ENCODE measurements at regions not wholly inside any gene's neighbourhood (a gene's known extent, or its start where the extent isn't known, plus 50 kb on each side); places are given as distances from the start of the nearest gene placed in this dataset.

GRCh38 chr2:22879009-22879863 is 505.7 kb upstream of the KLHL29 start:
- H3K36me3 ChIP-seq (ENCODE audit: insufficient read depth, low read length), result no peaks in the 10 kb centered on the region
- no peak overlapping the region for H3K27ac ChIP-seq (ENCODE audit: low read depth, low read length)
- no peak overlapping the region for H3K4me3 ChIP-seq (ENCODE audit: low read depth in 1 of 2, low read length in 2 of 2)
- no peak overlapping the region for H3K9ac ChIP-seq (ENCODE audit: low read length)
- no peaks in the 10 kb centered on the region for H3K27me3 ChIP-seq (ENCODE audit: control insufficient read depth in 1 of 2, insufficient read depth in 2 of 2, low read length in 2 of 2)
- H3K9me3 ChIP-seq (ENCODE audit: low read length), result no peaks in the 10 kb centered on the region
- peaks cover 6% of the 10 kb centered on the region for H3K4me1 ChIP-seq (ENCODE audit: insufficient read depth, low read length)

DNA sequence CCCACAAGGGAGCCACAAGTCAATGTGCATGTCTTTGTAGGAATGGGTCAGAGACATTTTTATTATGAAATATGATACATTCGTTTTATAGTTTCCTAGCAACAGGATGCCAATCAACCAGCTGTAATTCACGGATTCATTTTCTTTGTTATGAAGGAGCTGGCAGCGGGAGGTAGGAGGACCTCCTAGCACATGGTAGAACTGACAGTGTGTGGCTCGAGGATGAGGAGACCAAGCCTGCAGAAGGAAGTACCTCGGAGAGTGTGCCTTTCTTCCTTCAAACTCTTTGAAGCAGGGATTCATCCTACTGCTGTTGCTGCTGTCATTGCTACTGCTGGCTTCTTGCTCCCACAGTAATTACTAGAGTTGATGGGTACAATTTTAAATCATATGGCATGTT is 504.8 kb upstream of the KLHL29 start:
- Histone ChIP-seq H3K4me1 (ENCODE audit: insufficient read depth, low read length) (peaks cover 6% of the 10 kb centered on the region), H3K27me3 (ENCODE audit: control insufficient read depth in 1 of 2, insufficient read depth in 2 of 2, low read length in 2 of 2) (no peaks in the 10 kb centered on the region), H3K9me3 (ENCODE audit: low read length) (no peaks in the 10 kb centered on the region), H3K36me3 (ENCODE audit: insufficient read depth, low read length) (no peaks in the 10 kb centered on the region), H3K4me3 (ENCODE audit: low read depth in 1 of 2, low read length in 2 of 2) (no peak overlapping the region), H3K9ac (ENCODE audit: low read length) (no peak overlapping the region), H3K27ac (ENCODE audit: low read depth, low read length) (no peak overlapping the region)

GRCh38 chr2:22882011-22882410 is 503.0 kb upstream of the KLHL29 start:
- peaks cover 6% of the 10 kb centered on the region for H3K4me1 ChIP-seq (ENCODE audit: insufficient read depth, low read length)
- no peak overlapping the region for H3K27ac ChIP-seq (ENCODE audit: low read depth, low read length)
- H3K9ac ChIP-seq (ENCODE audit: low read length), result no peak overlapping the region
- no peaks in the 10 kb centered on the region for H3K36me3 ChIP-seq (ENCODE audit: insufficient read depth, low read length)
- no peak overlapping the region for H3K4me3 ChIP-seq (ENCODE audit: low read depth in 1 of 2, low read length in 2 of 2)
- no peaks in the 10 kb centered on the region for H3K27me3 ChIP-seq (ENCODE audit: control insufficient read depth in 1 of 2, insufficient read depth in 2 of 2, low read length in 2 of 2)
- H3K9me3 ChIP-seq (ENCODE audit: low read length), result no peaks in the 10 kb centered on the region

GRCh38 chr2:22882643-22883042 is 502.3 kb upstream of the KLHL29 start:
- no peak overlapping the region for H3K9ac ChIP-seq (ENCODE audit: low read length)
- H3K9me3 ChIP-seq (ENCODE audit: low read length), result no peaks in the 10 kb centered on the region
- peaks cover 6% of the 10 kb centered on the region for H3K4me1 ChIP-seq (ENCODE audit: insufficient read depth, low read length)
- H3K4me3 ChIP-seq (ENCODE audit: low read depth in 1 of 2, low read length in 2 of 2), result no peak overlapping the region
- H3K36me3 ChIP-seq (ENCODE audit: insufficient read depth, low read length), result no peaks in the 10 kb centered on the region
- no peak overlapping the region for H3K27ac ChIP-seq (ENCODE audit: low read depth, low read length)
- no peaks in the 10 kb centered on the region for H3K27me3 ChIP-seq (ENCODE audit: control insufficient read depth in 1 of 2, insufficient read depth in 2 of 2, low read length in 2 of 2)

DNA sequence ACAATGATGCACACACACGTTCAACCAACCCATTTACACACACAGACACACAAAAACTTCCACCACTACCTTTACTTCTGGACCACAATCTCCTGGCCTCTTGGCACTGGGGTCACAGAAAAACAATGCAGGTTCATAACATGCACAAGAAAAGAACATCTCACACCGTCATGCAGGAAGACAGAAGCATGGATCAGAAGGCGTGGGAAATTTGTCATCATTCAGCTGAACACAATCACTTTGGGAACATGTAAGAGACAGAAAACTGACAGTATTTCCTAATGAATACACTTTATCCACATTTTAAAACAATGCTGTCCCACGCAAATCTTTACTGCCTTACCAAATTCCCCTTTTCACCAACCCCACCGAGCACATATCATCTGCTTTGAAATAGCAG is 501.9 kb upstream of the KLHL29 start:
- Histone ChIP-seq H3K4me1 (ENCODE audit: insufficient read depth, low read length) (peaks cover 6% of the 10 kb centered on the region), H3K27ac (ENCODE audit: low read depth, low read length) (no peak overlapping the region), H3K36me3 (ENCODE audit: insufficient read depth, low read length) (no peaks in the 10 kb centered on the region), H3K9me3 (ENCODE audit: low read length) (no peaks in the 10 kb centered on the region), H3K4me3 (ENCODE audit: low read depth in 1 of 2, low read length in 2 of 2) (no peak overlapping the region), H3K27me3 (ENCODE audit: control insufficient read depth in 1 of 2, insufficient read depth in 2 of 2, low read length in 2 of 2) (no peaks in the 10 kb centered on the region), H3K9ac (ENCODE audit: low read length) (no peak overlapping the region)

GRCh38 chr2:22885245-22885644 is 499.7 kb upstream of the KLHL29 start:
- no peak overlapping the region for H3K9ac ChIP-seq (ENCODE audit: low read length)
- no peaks in the 10 kb centered on the region for H3K36me3 ChIP-seq (ENCODE audit: insufficient read depth, low read length)
- H3K9me3 ChIP-seq (ENCODE audit: low read length), result no peaks in the 10 kb centered on the region
- H3K4me3 ChIP-seq (ENCODE audit: low read depth in 1 of 2, low read length in 2 of 2), result no peak overlapping the region
- no peaks in the 10 kb centered on the region for H3K27me3 ChIP-seq (ENCODE audit: control insufficient read depth in 1 of 2, insufficient read depth in 2 of 2, low read length in 2 of 2)
- H3K4me1 ChIP-seq (ENCODE audit: insufficient read depth, low read length), result peaks cover 6% of the 10 kb centered on the region
- H3K27ac ChIP-seq (ENCODE audit: low read depth, low read length), result no peak overlapping the region

DNA sequence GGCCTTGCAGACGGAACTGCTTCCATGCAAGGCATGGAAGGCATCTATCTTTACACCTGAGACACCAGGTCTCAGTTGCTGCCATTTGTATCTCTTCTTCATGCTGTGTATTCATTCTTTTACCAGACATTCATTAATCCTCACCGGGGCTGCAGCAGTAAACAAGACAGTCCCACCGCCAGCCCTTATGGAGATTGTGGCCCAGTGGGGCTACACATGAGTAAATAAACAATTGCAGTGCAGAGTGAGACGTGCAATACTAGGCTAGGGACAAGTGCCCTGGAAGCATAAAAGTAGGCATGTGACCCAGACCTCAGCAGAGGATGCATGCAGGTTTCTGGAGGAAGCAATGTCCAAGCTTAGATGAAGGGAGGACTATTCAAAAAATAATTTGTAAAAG is 497.6 kb upstream of the KLHL29 start:
- H3K9ac ChIP-seq (ENCODE audit: low read length), result no peak overlapping the region
- H3K4me3 ChIP-seq (ENCODE audit: low read depth in 1 of 2, low read length in 2 of 2), result no peak overlapping the region
- H3K27me3 ChIP-seq (ENCODE audit: control insufficient read depth in 1 of 2, insufficient read depth in 2 of 2, low read length in 2 of 2), result no peaks in the 10 kb centered on the region
- no peaks in the 10 kb centered on the region for H3K36me3 ChIP-seq (ENCODE audit: insufficient read depth, low read length)
- H3K9me3 ChIP-seq (ENCODE audit: low read length), result no peaks in the 10 kb centered on the region
- peaks cover 6% of the 10 kb centered on the region for H3K4me1 ChIP-seq (ENCODE audit: insufficient read depth, low read length)
- H3K27ac ChIP-seq (ENCODE audit: low read depth, low read length), result no peak overlapping the region

DNA sequence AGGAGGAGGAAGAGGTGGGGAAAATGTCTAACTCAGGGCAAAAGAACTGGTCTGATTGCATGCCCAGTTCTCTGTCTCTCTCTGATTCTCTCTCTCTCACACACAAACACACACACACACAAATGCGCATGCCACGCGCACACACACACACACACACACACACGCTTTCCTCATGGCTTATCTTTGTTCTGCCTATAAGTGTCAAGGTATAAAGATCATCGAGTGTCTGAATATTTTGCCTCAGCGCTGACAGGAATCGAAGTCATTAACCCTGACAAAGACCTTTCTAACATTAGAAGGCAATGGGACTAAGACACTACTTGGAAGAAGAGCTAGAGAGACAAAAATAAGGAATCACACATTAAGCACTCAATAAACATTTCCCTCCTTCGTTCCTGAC is 497.1 kb upstream of the KLHL29 start:
- no peaks in the 10 kb centered on the region for H3K36me3 ChIP-seq (ENCODE audit: insufficient read depth, low read length)
- H3K4me3 ChIP-seq (ENCODE audit: low read depth in 1 of 2, low read length in 2 of 2), result no peak overlapping the region
- H3K4me1 ChIP-seq (ENCODE audit: insufficient read depth, low read length), result peaks cover 2% of the 10 kb centered on the region
- H3K27ac ChIP-seq (ENCODE audit: low read depth, low read length), result no peak overlapping the region
- no peaks in the 10 kb centered on the region for H3K9me3 ChIP-seq (ENCODE audit: low read length)
- no peak overlapping the region for H3K9ac ChIP-seq (ENCODE audit: low read length)
- H3K27me3 ChIP-seq (ENCODE audit: control insufficient read depth in 1 of 2, insufficient read depth in 2 of 2, low read length in 2 of 2), result no peaks in the 10 kb centered on the region

DNA sequence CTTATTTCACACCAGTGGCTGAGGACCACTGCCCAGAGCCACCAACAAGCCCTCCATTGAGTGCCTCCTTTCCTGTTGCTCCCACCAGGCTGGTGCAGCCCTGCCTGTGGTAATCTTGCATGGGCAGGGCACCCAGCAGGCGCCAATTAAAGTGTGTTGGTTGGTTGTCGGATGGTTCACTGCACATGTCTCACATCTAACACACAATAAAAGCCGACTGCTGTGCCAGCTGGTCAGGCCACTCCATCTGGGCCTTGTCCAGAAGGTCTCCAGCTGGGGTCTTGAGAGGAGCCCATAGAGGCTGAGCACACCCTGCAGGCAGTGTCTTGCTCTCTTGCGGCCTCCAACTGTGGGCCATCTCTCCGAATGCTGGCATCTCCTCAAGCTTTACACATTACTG is 494.8 kb upstream of the KLHL29 start:
- Histone ChIP-seq H3K27ac (ENCODE audit: low read depth, low read length) (no peak overlapping the region), H3K36me3 (ENCODE audit: insufficient read depth, low read length) (no peaks in the 10 kb centered on the region), H3K9me3 (ENCODE audit: low read length) (no peaks in the 10 kb centered on the region), H3K27me3 (ENCODE audit: control insufficient read depth in 1 of 2, insufficient read depth in 2 of 2, low read length in 2 of 2) (no peaks in the 10 kb centered on the region), H3K9ac (ENCODE audit: low read length) (no peak overlapping the region), H3K4me3 (ENCODE audit: low read depth in 1 of 2, low read length in 2 of 2) (no peak overlapping the region), H3K4me1 (ENCODE audit: insufficient read depth, low read length) (no peaks in the 10 kb centered on the region)

GRCh38 chr2:22893761-22894517 is 491.0 kb upstream of the KLHL29 start:
- Histone ChIP-seq H3K27me3 (ENCODE audit: control insufficient read depth in 1 of 2, insufficient read depth in 2 of 2, low read length in 2 of 2) (no peaks in the 10 kb centered on the region), H3K4me1 (ENCODE audit: insufficient read depth, low read length) (no peaks in the 10 kb centered on the region), H3K9ac (ENCODE audit: low read length) (no peak overlapping the region), H3K27ac (ENCODE audit: low read depth, low read length) (no peak overlapping the region), H3K9me3 (ENCODE audit: low read length) (no peaks in the 10 kb centered on the region), H3K4me3 (ENCODE audit: low read depth in 1 of 2, low read length in 2 of 2) (no peak overlapping the region), H3K36me3 (ENCODE audit: insufficient read depth, low read length) (no peaks in the 10 kb centered on the region)

- H3K27me3 ChIP-seq (ENCODE audit: control insufficient read depth in 1 of 2, insufficient read depth in 2 of 2, low read length in 2 of 2), result no peaks in the 10 kb centered on the region
- H3K4me3 ChIP-seq (ENCODE audit: low read depth in 1 of 2, low read length in 2 of 2), result no peak overlapping the region
- no peaks in the 10 kb centered on the region for H3K36me3 ChIP-seq (ENCODE audit: insufficient read depth, low read length)
- H3K27ac ChIP-seq (ENCODE audit: low read depth, low read length), result no peak overlapping the region
- no peak overlapping the region for H3K9ac ChIP-seq (ENCODE audit: low read length)
- H3K9me3 ChIP-seq (ENCODE audit: low read length), result no peaks in the 10 kb centered on the region
- H3K4me1 ChIP-seq (ENCODE audit: insufficient read depth, low read length), result no peaks in the 10 kb centered on the region
Measured at GRCh38 chr2:22894761-22895160, 490.2 kb upstream of the KLHL29 start.
